ENCODE measurements at regions not wholly inside any gene's neighbourhood (a gene's known extent, or its start where the extent isn't known, plus 50 kb on each side); places are given as distances from the start of the nearest gene placed in this dataset.

- no peaks in the 10 kb centered on the region for H3K4me1 Mint-ChIP-seq
- H3K27ac Mint-ChIP-seq (ENCODE audit: unreplicated experiment) = no peak overlapping the region
- no peak for TF ChIP-seq CTCF (conservative IDR thresholded peaks at IDR 0.05)
- no peaks in the 10 kb centered on the region for H3K9me3 Mint-ChIP-seq
- DNase-seq (ENCODE audit: low read depth, low spot score) = no peak
- H3K4me3 Mint-ChIP-seq = no peak overlapping the region
- H3K27me3 Mint-ChIP-seq (ENCODE audit: low read depth) = peaks cover 3% of the 10 kb centered on the region
- H3K36me3 Mint-ChIP-seq (ENCODE audit: low read depth) = no peaks in the 10 kb centered on the region
These were observed 193.3 kb downstream of the LY86 start for GRCh38 chr6:6781873-6782227.

GRCh38 chr6:6783721-6784120, 195.2 kb downstream of the LY86 start:
- Mint-ChIP-seq H3K27ac (ENCODE audit: unreplicated experiment) (no peak overlapping the region), H3K4me3 (no peak overlapping the region), H3K27me3 (ENCODE audit: low read depth) (peaks cover 3% of the 10 kb centered on the region), H3K4me1 (no peaks in the 10 kb centered on the region), H3K9me3 (no peaks in the 10 kb centered on the region), H3K36me3 (ENCODE audit: low read depth) (no peaks in the 10 kb centered on the region)
- no peak for DNase-seq (ENCODE audit: low read depth, low spot score)
- TF ChIP-seq CTCF (conservative IDR thresholded peaks at IDR 0.05) = no peak

- TF ChIP-seq CTCF (conservative IDR thresholded peaks at IDR 0.05) = no peak
- Mint-ChIP-seq H3K27me3 (ENCODE audit: low read depth) (peaks cover 3% of the 10 kb centered on the region), H3K27ac (ENCODE audit: unreplicated experiment) (no peak overlapping the region), H3K4me3 (no peak overlapping the region), H3K36me3 (ENCODE audit: low read depth) (no peaks in the 10 kb centered on the region), H3K4me1 (no peaks in the 10 kb centered on the region), H3K9me3 (no peaks in the 10 kb centered on the region)
- no peak for DNase-seq (ENCODE audit: low read depth, low spot score)
These were observed 196.1 kb downstream of the LY86 start for GRCh38 chr6:6784514-6785162.

DNA sequence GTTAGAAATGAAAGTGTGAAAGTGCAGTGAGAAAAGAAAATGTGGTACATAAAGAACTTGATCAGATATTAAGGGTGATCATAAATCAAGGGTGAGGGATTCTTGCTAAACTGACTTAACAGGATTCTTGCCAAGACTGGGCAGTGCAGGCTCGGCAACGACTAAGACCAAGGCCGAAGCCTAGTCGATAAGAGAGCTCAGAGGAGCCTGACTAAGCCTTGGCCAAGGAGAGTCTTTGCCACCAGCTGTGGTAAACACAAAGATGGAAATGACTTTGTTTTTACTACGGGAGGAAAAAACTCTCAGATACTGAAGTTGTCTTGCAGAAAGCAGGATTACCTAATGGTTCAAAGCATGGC, 196.6 kb downstream of the LY86 start:
- no peak for TF ChIP-seq CTCF (conservative IDR thresholded peaks at IDR 0.05)
- H3K36me3 Mint-ChIP-seq (ENCODE audit: low read depth) = no peaks in the 10 kb centered on the region
- H3K27me3 Mint-ChIP-seq (ENCODE audit: low read depth) = peaks cover 3% of the 10 kb centered on the region
- no peaks in the 10 kb centered on the region for H3K4me1 Mint-ChIP-seq
- no peak overlapping the region for H3K4me3 Mint-ChIP-seq
- H3K9me3 Mint-ChIP-seq = no peaks in the 10 kb centered on the region
- DNase-seq (ENCODE audit: low read depth, low spot score) = no peak
- no peak overlapping the region for H3K27ac Mint-ChIP-seq (ENCODE audit: unreplicated experiment)

DNA sequence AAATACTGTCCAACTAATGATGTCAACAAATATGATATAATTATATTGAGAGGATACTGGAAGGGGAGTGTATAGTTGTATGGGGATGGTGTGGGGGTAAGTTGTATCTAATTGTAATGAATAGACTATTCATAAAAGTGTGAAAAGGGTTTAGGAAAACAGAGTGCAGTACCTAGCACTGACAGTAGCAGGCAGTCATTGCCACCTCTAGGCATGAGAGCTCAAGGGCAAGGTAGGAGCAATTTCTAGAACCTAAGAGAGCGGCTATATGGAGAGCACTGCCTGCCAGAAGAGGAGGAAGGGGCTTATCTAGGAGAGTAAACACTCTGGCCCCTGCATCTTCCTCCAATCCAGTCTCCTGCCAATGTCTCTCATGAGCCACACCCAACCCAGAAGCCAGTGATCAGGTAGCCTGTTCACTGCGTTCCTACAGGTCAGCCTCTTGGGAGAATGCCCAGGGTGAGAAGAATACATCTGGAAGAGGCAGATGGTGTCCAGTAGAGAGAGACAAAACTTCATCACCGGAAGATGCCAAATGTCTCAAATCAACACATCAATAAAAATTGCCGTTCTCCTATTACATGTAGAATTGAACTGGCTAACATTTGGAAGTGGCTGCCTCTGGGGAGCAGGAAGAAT, 200.0 kb downstream of the LY86 start:
- no peaks in the 10 kb centered on the region for H3K4me1 Mint-ChIP-seq
- no peaks in the 10 kb centered on the region for H3K27me3 Mint-ChIP-seq (ENCODE audit: low read depth)
- no peak for DNase-seq (ENCODE audit: low read depth, low spot score)
- H3K9me3 Mint-ChIP-seq = no peaks in the 10 kb centered on the region
- H3K36me3 Mint-ChIP-seq (ENCODE audit: low read depth) = no peaks in the 10 kb centered on the region
- peak; percentile 57 for TF ChIP-seq CTCF (conservative IDR thresholded peaks at IDR 0.05)
- no peak overlapping the region for H3K27ac Mint-ChIP-seq (ENCODE audit: unreplicated experiment)
- no peak overlapping the region for H3K4me3 Mint-ChIP-seq
